Activated naive CD4-positive, alpha-beta T cell (primary cell): ENCODE measurements at regions not wholly inside any gene's neighbourhood (a gene's known extent, or its start where the extent isn't known, plus 50 kb on each side); places are given as distances from the start of the nearest gene placed in this dataset.

Experiments
- DNase-seq, 4 experiments: peaks; one replicate each; lab custom pipeline; 2025; lab: John Stamatoyannopoulos, UW

GRCh38 chr11:112465433-112466024 lies 204.9 kb upstream of the PLET1 start:
- DNase-seq: no peak

- no peak for DNase-seq
Measured at GRCh38 chr11:112467721-112468120, 207.1 kb upstream of the PLET1 start.

- DNase-seq: no peak
Measured at GRCh38 chr11:112469376-112469775, 208.7 kb upstream of the PLET1 start.

- DNase-seq: no peak
Measured at GRCh38 chr11:112470355-112470754, 209.7 kb upstream of the PLET1 start.

GRCh38 chr11:112471731-112472130 lies 211.1 kb upstream of the PLET1 start:
- DNase-seq: no peak

GRCh38 chr11:112477152-112477551 lies 216.5 kb upstream of the PLET1 start:
- DNase-seq: no peak

GRCh38 chr11:112477581-112478317 lies 217.1 kb upstream of the PLET1 start:
- no peak for DNase-seq

GRCh38 chr11:112478806-112479205 lies 218.1 kb upstream of the PLET1 start:
- no peak for DNase-seq

- DNase-seq: no peak
Measured at GRCh38 chr11:112481431-112481830, 220.8 kb upstream of the PLET1 start.

- DNase-seq: no peak
Measured at GRCh38 chr11:112481893-112482292, 221.2 kb upstream of the PLET1 start.

GRCh38 chr11:112485280-112485679 lies 224.6 kb upstream of the PLET1 start:
- DNase-seq: no peak

- DNase-seq: no peak
Measured at GRCh38 chr11:112497826-112498225, 237.2 kb upstream of the PLET1 start.

GRCh38 chr11:112498701-112499100 lies 238.0 kb upstream of the PLET1 start:
- no peak for DNase-seq

- no peak for DNase-seq
Measured at GRCh38 chr11:112499153-112499880, 238.7 kb upstream of the PLET1 start.

GRCh38 chr11:112499881-112500204 lies 239.2 kb upstream of the PLET1 start:
- DNase-seq: no peak

- no peak for DNase-seq
Measured at GRCh38 chr11:112503410-112503809, 242.8 kb upstream of the PLET1 start.

- DNase-seq: no peak
Measured at GRCh38 chr11:112504056-112504455, 243.4 kb upstream of the PLET1 start.

- DNase-seq: no peak
Measured at GRCh38 chr11:112506852-112507251, 246.2 kb upstream of the PLET1 start.

- DNase-seq: no peak
Measured at GRCh38 chr11:112507281-112507680, 246.6 kb upstream of the PLET1 start.

GRCh38 chr11:112508750-112509149 lies 248.1 kb upstream of the PLET1 start:
- DNase-seq: no peak

GRCh38 chr11:112509300-112509699 lies 248.6 kb upstream of the PLET1 start:
- DNase-seq: no peak

- no peak for DNase-seq
Measured at GRCh38 chr11:112511271-112511670, 250.6 kb upstream of the PLET1 start.

- DNase-seq: no peak
Measured at GRCh38 chr11:112511911-112512310, 251.3 kb upstream of the PLET1 start.
